HCT116 (cell line): ENCODE measurements at regions not wholly inside any gene's neighbourhood (a gene's known extent, or its start where the extent isn't known, plus 50 kb on each side); places are given as distances from the start of the nearest gene placed in this dataset.

Experiments
- ATAC-seq: fragments of 200-7000 bp; cut with Tn5 transposase; 2 replicates; pipeline ENCODE4 v1.9.1; 2020; ENCODE audit warnings: mild to moderate bottlenecking, moderate library complexity
- BruUV-seq: library from RNA; stranded (reverse); fragments of 400-500 nt; replicated peaks from 2 replicates; lab custom pipeline; 2021; lab: Mats Ljungman, UMichigan
- CTCF ChIA-PET: fragments of 300-600 bp; sonication (Branson Sonifier 250); formaldehyde crosslinking; loops from one replicate; lab custom pipeline; 2021; ENCODE audit warnings: antibody characterized with exemption; lab: Charles Lee
- POLR2A ChIA-PET: fragments of 300-600, 350-600 bp; sonication (Branson Sonifier 250); formaldehyde crosslinking; loops from one replicate; lab custom pipeline; 2021; ENCODE audit warnings: antibody characterized with exemption; lab: Charles Lee
- RAD21 ChIA-PET, 2 experiments: fragments of 300-600 bp; sonication (Branson Sonifier 250); formaldehyde crosslinking; loops; one replicate each; lab custom pipeline; 2023; ENCODE audit warnings: low total read pairs in 2 of 2; ENCODE audit not compliant: uncharacterized antibody in 2 of 2, unreplicated experiment in 2 of 2, low non-redundant PET in 1 of 2; lab: Charles Lee
- DNase-seq: peaks from one replicate; pipeline ENCODE4 v3.0.0-alpha.2; 2010; ENCODE audit warnings: low read depth, low spot score
- H2AFZ ChIP-seq: fragments of 200-600 bp; shearing (Covaris generic), sonication (generic); 2 replicates; pipeline ENCODE4 v1.6.1; 2017; ENCODE audit warnings: low read depth, mixed run types, mixed read lengths, antibody characterized with exemption, low read length; ENCODE audit not compliant: poor library complexity, severe bottlenecking
- H3K27ac ChIP-seq: 2 replicates; pipeline ENCODE4 v1.5.1; 2012; ENCODE audit warnings: low read depth, low read length
- H3K27me3 ChIP-seq: fragments of 200-600 bp; sonication (generic); 2 replicates; pipeline ENCODE4 v1.6.1; 2016; ENCODE audit warnings: mixed run types, low read length, mixed read lengths; ENCODE audit not compliant: insufficient read depth
- H3K36me3 ChIP-seq, 2 experiments: fragments of 200-500 bp in 1 of 2; fragments of 200-600 bp in 1 of 2; sonication (Bioruptor generic) in 1 of 2; sonication (generic) in 1 of 2; 2 replicates each; pipeline versions ENCODE4 v1.5.1 to v1.6.1; 2014 to 2016; ENCODE audit warnings: low read length in 2 of 2, inconsistent platforms in 1 of 2, mixed read lengths in 1 of 2, mixed run types in 1 of 2; ENCODE audit not compliant: insufficient read depth in 2 of 2, control insufficient read depth in 1 of 2
- H3K4me1 ChIP-seq, 2 experiments: fragments of 200-600 bp in 1 of 2; sonication (generic) in 1 of 2; 2 replicates each; pipeline versions ENCODE4 v1.5.1 to v1.6.1; 2012 to 2017; ENCODE audit warnings: low read length in 2 of 2, inconsistent platforms in 1 of 2, mild to moderate bottlenecking in 1 of 2, mixed read lengths in 1 of 2, mixed run types in 1 of 2, moderate library complexity in 1 of 2; ENCODE audit not compliant: insufficient read depth in 2 of 2, control insufficient read depth in 1 of 2
- H3K4me2 ChIP-seq: fragments of 200-600 bp; sonication (generic); 2 replicates; pipeline ENCODE4 v1.6.1; 2017; ENCODE audit warnings: mixed run types, low read length, mixed read lengths
- H3K4me3 ChIP-seq, 2 experiments: fragments of 200-600 bp in 1 of 2; sonication (generic) in 1 of 2; replicated peaks in 1 of 2; 2 replicates each; pipeline ENCODE4 v1.5.1; 2011 to 2016; ENCODE audit warnings: low read length in 2 of 2, control low read depth in 1 of 2, low read depth in 1 of 2, mild to moderate bottlenecking in 1 of 2, mixed read lengths in 1 of 2, mixed run types in 1 of 2
- H3K79me2 ChIP-seq: fragments of 200-600 bp; sonication (generic); 2 replicates; pipeline ENCODE4 v1.6.1; 2017; ENCODE audit warnings: mild to moderate bottlenecking, mixed run types, low read length, moderate library complexity, mixed read lengths; ENCODE audit not compliant: insufficient read depth
- H3K9ac ChIP-seq: fragments of 200-600 bp; sonication (generic); 2 replicates; pipeline ENCODE4 v1.6.1; 2016; ENCODE audit warnings: low read length, mixed read lengths
- H3K9me2 ChIP-seq: fragments of 200-600 bp; sonication (generic), shearing (Covaris generic); 2 replicates; pipeline ENCODE4 v1.6.1; 2017; ENCODE audit warnings: mixed run types, mild to moderate bottlenecking, moderate library complexity; ENCODE audit not compliant: insufficient read depth
- H3K9me3 ChIP-seq, 2 experiments: fragments of 200-500 bp in 1 of 2; fragments of 200-600 bp in 1 of 2; sonication (Bioruptor generic) in 1 of 2; sonication (generic) in 1 of 2; 2 replicates each; pipeline ENCODE4 v1.6.1; 2014 to 2017; ENCODE audit warnings: low read length in 2 of 2, mixed read lengths in 2 of 2, inconsistent platforms in 1 of 2, low read depth in 1 of 2, mild to moderate bottlenecking in 1 of 2, mixed run types in 1 of 2, moderate library complexity in 1 of 2; ENCODE audit not compliant: control insufficient read depth in 1 of 2, insufficient read depth in 1 of 2
- H4K20me1 ChIP-seq: fragments of 200-600 bp; sonication (generic), shearing (Covaris generic); 2 replicates; pipeline ENCODE4 v1.6.1; 2017; ENCODE audit warnings: mixed run types, mild to moderate bottlenecking, moderate library complexity; ENCODE audit not compliant: insufficient read depth
- RAD21 ChIP-seq: IDR thresholded peaks from 2 replicates; pipeline ENCODE4 v1.6.1; 2012; ENCODE audit warnings: low read depth, mild to moderate bottlenecking
- SIN3A ChIP-seq: IDR thresholded peaks from 2 replicates; pipeline ENCODE4 v1.6.1; 2012; ENCODE audit warnings: low read depth
- YY1 ChIP-seq: IDR thresholded peaks from 2 replicates; pipeline ENCODE4 v1.6.1; 2011; ENCODE audit warnings: low read length, low read depth, moderate library complexity, mild to moderate bottlenecking; ENCODE audit not compliant: insufficient replicate concordance; ENCODE audit errors: extremely low read depth
- ZBTB33 ChIP-seq: IDR thresholded peaks from 2 replicates; pipeline ENCODE4 v1.6.1; 2011; ENCODE audit warnings: mild to moderate bottlenecking, low read length, moderate library complexity; ENCODE audit not compliant: insufficient replicate concordance; ENCODE audit errors: extremely low read depth
- intact Hi-C: fragments of 100-400 bp; cut with micrococcal nuclease; formaldehyde crosslinking; loops from 2 replicates; pipeline ENCODE4 v1.10.0; 2022

DNA sequence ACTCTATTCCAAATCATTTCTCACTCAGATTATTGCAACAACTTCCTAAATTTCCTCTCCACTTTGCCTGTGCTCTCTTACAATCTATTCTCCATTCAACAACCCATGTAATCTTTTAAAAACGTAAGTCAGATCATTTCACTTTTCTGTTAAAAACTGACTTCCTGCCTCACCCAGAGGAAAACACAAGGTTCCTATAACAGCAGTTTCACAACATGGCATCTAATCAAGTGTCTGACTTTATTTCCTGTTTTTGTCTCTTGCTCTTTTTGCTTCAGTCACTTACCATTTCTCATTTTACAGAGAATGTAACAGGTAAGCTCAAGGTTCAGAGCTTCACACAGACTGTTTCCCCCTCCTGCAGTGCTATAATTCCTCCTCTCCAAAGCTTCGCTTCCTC lies 560.7 kb downstream of the LRRIQ3 start:
- Histone ChIP-seq H3K9ac (no peak overlapping the region), H3K4me3 (no peak overlapping the region), H4K20me1 (no peaks in the 10 kb centered on the region), H3K36me3 (no peaks in the 10 kb centered on the region), H3K4me1 (no peaks in the 10 kb centered on the region), H2AFZ (no peak overlapping the region), H3K27ac (no peak overlapping the region), H3K79me2 (no peaks in the 10 kb centered on the region), H3K9me2 (no peaks in the 10 kb centered on the region), H3K4me2 (no peak overlapping the region), H3K9me3 (peaks cover 11 to 20% of the 10 kb centered on the region in 2 experiments; a peak in 2 of 4 replicates), H3K27me3 (no peaks in the 10 kb centered on the region)
- DNase-seq (no peak), ATAC-seq (no peak)
- ChIA-PET POLR2A (no interaction called here), CTCF (no interaction called here), RAD21 (no interaction called here)
- intact Hi-C loops: no loop called here
- TF ChIP-seq SIN3A: no peak
- no TSS peak for BruUV-seq

DNA sequence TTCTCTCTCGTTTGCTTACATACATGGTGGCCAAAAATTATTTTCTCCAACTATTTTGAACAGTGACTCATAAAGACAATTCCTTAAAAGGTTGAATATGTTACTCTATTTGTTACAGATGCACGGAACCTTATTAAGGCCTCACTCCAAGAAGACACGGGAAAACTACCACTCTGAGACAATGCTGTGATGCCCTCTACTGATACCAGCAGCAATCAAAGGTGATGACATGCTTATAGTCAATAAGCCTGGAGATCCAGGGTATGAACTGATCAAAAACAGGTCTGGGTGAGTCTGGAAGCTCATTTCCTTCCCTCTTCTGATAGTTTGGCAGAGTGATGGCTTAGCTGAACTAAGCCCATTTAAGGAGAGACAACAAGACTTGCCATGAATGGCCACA lies 563.0 kb downstream of the LRRIQ3 start:
- H3K4me1 ChIP-seq: no peaks in the 10 kb centered on the region
- RAD21 ChIA-PET: no interaction called here
- TF ChIP-seq ZBTB33 (no peak), RAD21 (peak; percentile 5; the same call in 1 of the 2 replicates), YY1 (no peak)
- TF ChIP-seq, all 23 proteins: peak for 1

More for the DNA sequence above, 563.0 kb downstream of the LRRIQ3 start:
- Histone ChIP-seq H3K27me3 (no peaks in the 10 kb centered on the region), H3K4me3 (no peak overlapping the region), H3K9me2 (no peaks in the 10 kb centered on the region), H3K79me2 (no peaks in the 10 kb centered on the region), H3K9me3 (peaks cover 11 to 21% of the 10 kb centered on the region in 2 experiments; a peak in 3 of 4 replicates), H3K27ac (no peak overlapping the region), H2AFZ (no peak overlapping the region), H3K36me3 (no peaks in the 10 kb centered on the region), H4K20me1 (no peaks in the 10 kb centered on the region), H3K4me2 (no peak overlapping the region), H3K9ac (no peak overlapping the region)
- BruUV-seq: no TSS peak
- POLR2A ChIA-PET: no interaction called here
- intact Hi-C loops: no loop called here
- ATAC-seq (no peak), DNase-seq (no peak)
- CTCF ChIA-PET: no interaction called here
